ENCODE measurements at regions not wholly inside any gene's neighbourhood (a gene's known extent, or its start where the extent isn't known, plus 50 kb on each side); places are given as distances from the start of the nearest gene placed in this dataset.

- no peak overlapping the region for H3K56ac ChIP-seq (ENCODE audit: extremely low read depth, insufficient read depth, low read length)
- no peak overlapping the region for H2AFZ ChIP-seq (replicated peaks; ENCODE audit: low read length, poor library complexity)
- peaks cover 5% of the 10 kb centered on the region; the same call in 1 of the 2 replicates for H3K4me1 ChIP-seq (ENCODE audit: control insufficient read depth, insufficient read depth, low read length)
- ATAC-seq (ENCODE audit: low read depth) (no peak), DNase-seq (no peak)
- no peak overlapping the region for H4K5ac ChIP-seq (ENCODE audit: low read depth, low read length)
- H3K27ac ChIP-seq (ENCODE audit: insufficient read depth, low read length), result no peak overlapping the region
- H3K9me3 ChIP-seq (ENCODE audit: control insufficient read depth, insufficient read depth, low read length), result peaks cover 4% of the 10 kb centered on the region
- H2BK20ac ChIP-seq (ENCODE audit: low read depth, low read length), result no peak overlapping the region
- H4K91ac ChIP-seq (ENCODE audit: insufficient read depth, low read depth, low read length), result no peak overlapping the region
- no peak overlapping the region for H3K14ac ChIP-seq (replicated peaks; ENCODE audit: low read depth, low read length)
- no peaks in the 10 kb centered on the region for H4K20me1 ChIP-seq (ENCODE audit: insufficient read depth, low read length)
- WGBS, 2 experiments (ENCODE audit: extremely low coverage in 2 of 2, insufficient read length in 1 of 2), result no CpG with 5 or more reads among the region's 13 CpGs
- intact Hi-C loops (cut with micrococcal nuclease) (no loop called here), dilution Hi-C loops (cut with HindIII; ENCODE audit: low sequenced_read_pairs, unreplicated experiment) (no loop called here), in situ Hi-C loops (cut with MboI; ENCODE audit: low sequenced_read_pairs) (no loop called here)
- POLR2A ChIA-PET (ENCODE audit: unreplicated experiment), result no interaction called here
- H3K4ac ChIP-seq (ENCODE audit: low read depth, low read length), result no peak overlapping the region
- no peaks in the 10 kb centered on the region for H3K36me3 ChIP-seq (ENCODE audit: control insufficient read depth, insufficient read depth, low read length)
- no peak overlapping the region for H3K4me2 ChIP-seq (ENCODE audit: low read depth, low read length)
- CTCF ChIA-PET, result interaction anchor here (0.6 kb wide), 1 partner anchor 10 kb away, joined by 3 read pairs; no protein-coding TSS in a partner anchor
- H3K4me3 ChIP-seq (ENCODE audit: insufficient read depth, low read depth, low read length), result no peak overlapping the region
- no peak overlapping the region for H2AK9ac ChIP-seq (replicated peaks; ENCODE audit: low read depth, low read length, poor library complexity)
- H3K27me3 ChIP-seq (ENCODE audit: control insufficient read depth, insufficient read depth, low read length), result peaks cover 4% of the 10 kb centered on the region; the same call in 1 of the 2 replicates
- no peak overlapping the region for H3K23ac ChIP-seq (ENCODE audit: low read depth, low read length)
- H3K79me1 ChIP-seq (ENCODE audit: low read depth in 1 of 2, low read length in 2 of 2), result no peaks in the 10 kb centered on the region
- no peak overlapping the region for H2BK5ac ChIP-seq (ENCODE audit: low read depth, low read length, poor library complexity, severe bottlenecking)
- peaks cover 3% of the 10 kb centered on the region; the same call in 1 of the 2 replicates for H3K9me1 ChIP-seq (ENCODE audit: insufficient read depth, low read length)
- no TSS peak for BruUV-seq (replicated peaks)
- no peak overlapping the region for H4K8ac ChIP-seq (ENCODE audit: low read depth in 2 of 2, low read length in 2 of 2)
- H3K9ac ChIP-seq (ENCODE audit: low read depth, low read length), result no peak overlapping the region
- H3K18ac ChIP-seq (ENCODE audit: low read depth, low read length), result no peak overlapping the region
- H2AK5ac ChIP-seq (ENCODE audit: low read depth, low read length), result no peak overlapping the region
- no peak overlapping the region for H2BK120ac ChIP-seq (ENCODE audit: low read depth, low read length)
- TF ChIP-seq CHD1 (IDR thresholded peaks at IDR 0.05; ENCODE audit: low read depth, low read length) (no peak), POLR2A (IDR thresholded peaks at IDR 0.05; ENCODE audit: low read depth, low read length) (no peak), CTCF (conservative IDR thresholded peaks at IDR 0.05; ENCODE audit: low read depth, low read length) (no peak), ELK1 (IDR thresholded peaks at IDR 0.05; ENCODE audit: borderline replicate concordance, low read depth, low read length) (no peak), MXI1 (IDR thresholded peaks at IDR 0.05; ENCODE audit: borderline replicate concordance, low read depth, low read length) (no peak), NFE2L2 (IDR thresholded peaks at IDR 0.05; ENCODE audit: low read depth, low read length) (no peak), RCOR1 (IDR thresholded peaks at IDR 0.05; ENCODE audit: insufficient replicate concordance, low read length) (no peak), RFX5 (IDR thresholded peaks at IDR 0.05; ENCODE audit: low read depth, low read length) (no peak), MAFK (IDR thresholded peaks at IDR 0.05; ENCODE audit: low read depth, low read length) (no peak), USF2 (IDR thresholded peaks at IDR 0.05; ENCODE audit: low read depth, low read length) (no peak), RAD21 (IDR thresholded peaks at IDR 0.05; ENCODE audit: low read length) (no peak), SMC3 (IDR thresholded peaks at IDR 0.05; ENCODE audit: low read depth, low read length) (no peak), CEBPB (IDR thresholded peaks at IDR 0.05; ENCODE audit: low read depth, low read length) (no peak), MAZ (IDR thresholded peaks at IDR 0.05; ENCODE audit: borderline replicate concordance, low read depth, low read length) (no peak), BHLHE40 (IDR thresholded peaks at IDR 0.05; ENCODE audit: low read depth, low read length) (no peak), FOS (IDR thresholded peaks at IDR 0.05; ENCODE audit: low read depth, low read length) (no peak)
- no peak overlapping the region for H2BK15ac ChIP-seq (ENCODE audit: low read depth, low read length)
These were observed 532.6 kb downstream of the TNS3 start for GRCh38 chr7:47049234-47049774.

All from IMR-90 (cell line).